GM21423 (cell line): ENCODE measurements at regions not wholly inside any gene's neighbourhood (a gene's known extent, or its start where the extent isn't known, plus 50 kb on each side); places are given as distances from the start of the nearest gene placed in this dataset.

ENCODE experiments used
- ATAC-seq: cut with Tn5 transposase; IDR thresholded peaks from one replicate; pipeline ENCODE4 v1.9.1; 2021; ENCODE audit warnings: mild to moderate bottlenecking, moderate library complexity; ENCODE audit not compliant: unreplicated experiment

DNA sequence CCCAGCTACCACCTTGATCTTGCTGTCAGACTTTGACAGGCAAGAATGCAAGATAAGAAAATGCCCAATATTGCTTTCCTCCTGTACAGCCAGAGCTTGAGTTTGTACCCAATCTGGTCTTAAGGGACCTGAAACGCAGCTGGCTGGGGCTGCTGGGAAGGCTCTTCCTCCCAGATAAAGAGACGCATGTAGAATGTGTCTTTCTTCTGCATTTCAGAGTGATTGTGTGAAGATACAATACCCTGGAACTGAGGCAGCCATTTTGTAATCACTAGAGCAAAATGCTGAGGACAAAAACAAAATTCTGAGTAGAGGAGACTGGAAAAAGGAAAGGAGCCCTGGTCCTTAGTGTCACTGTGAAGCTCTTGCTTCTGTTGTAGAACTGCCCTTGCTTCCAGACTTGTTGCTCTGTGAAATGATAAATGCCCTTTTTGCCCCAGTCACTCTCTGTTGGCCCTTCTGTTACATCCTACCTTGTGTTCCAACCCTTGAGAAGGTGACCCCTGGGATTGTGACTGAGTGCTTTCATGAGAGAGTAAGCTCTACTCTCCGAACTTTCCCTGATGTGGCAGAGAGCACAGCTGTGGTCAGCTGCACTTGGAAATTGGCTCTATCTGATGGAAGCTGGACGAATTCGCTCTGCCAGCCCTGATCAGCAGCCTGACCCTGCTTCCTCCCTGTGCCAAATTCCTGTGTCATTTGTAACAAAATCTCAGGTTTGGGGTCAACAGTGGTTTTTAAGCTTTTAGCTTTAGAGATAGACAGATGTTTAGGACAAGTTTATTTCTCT is 137.4 kb upstream of the RBMS1 start:
- ATAC-seq: no peak

DNA sequence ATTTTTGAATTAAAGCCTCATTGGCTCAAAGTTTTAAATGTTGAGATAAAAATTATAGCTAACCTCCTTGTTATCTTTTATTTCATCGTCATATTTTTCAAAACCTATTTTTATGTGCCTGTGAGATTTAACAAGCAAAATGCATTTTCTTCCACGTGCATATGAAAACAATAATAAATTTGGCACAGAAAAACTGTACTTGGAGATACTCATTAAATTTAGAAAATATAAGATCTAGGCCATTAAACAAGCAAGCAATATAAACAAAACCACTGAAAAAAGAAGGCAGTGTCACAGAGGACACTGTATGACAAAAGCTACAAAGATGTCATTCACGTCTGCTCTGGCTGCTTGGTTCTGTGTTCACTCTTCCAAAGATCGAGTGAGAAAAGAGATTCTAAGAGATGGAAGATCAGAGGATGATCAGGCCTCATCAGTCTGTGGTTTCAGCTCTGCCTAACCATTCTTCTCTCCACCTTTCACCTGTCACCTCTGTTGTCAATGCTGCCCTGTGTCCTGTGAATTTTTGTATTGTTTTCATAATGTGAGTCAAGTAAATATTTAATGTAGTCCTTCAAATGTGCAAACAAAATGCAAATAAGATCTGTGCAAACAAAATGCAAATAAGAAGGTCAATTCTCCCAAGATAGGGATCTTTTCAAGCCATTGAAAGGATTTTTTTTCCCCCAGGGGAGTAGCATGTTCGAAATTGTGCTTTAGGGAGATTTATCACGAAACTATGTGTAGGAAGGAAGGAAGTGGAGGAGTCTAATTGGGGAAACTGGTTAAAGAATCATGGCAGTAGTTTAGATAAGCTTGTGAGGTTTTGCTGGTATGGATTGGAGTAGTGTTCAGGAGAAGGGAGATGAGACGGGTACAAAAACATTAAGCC is 138.7 kb upstream of the RBMS1 start:
- ATAC-seq: no peak

DNA sequence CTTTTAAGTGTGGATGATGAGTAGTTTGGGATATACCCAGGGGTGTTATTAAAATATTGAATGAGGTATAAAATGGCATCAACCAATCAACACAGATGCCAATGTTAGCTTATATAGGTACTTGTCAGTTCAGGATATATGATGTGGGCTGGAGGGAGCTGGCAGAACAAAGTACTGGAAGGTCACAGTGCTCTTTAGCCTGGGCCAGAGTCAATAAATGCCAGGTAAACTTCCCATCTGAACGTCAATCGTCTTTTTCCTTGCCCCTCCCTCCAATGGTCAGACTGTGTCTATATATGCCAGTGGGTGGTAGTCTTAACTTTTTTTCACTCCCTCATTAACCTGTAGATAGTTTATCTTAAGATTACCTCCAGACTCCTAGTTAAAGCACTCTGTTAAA is 140.8 kb upstream of the RBMS1 start:
- ATAC-seq: no peak

DNA sequence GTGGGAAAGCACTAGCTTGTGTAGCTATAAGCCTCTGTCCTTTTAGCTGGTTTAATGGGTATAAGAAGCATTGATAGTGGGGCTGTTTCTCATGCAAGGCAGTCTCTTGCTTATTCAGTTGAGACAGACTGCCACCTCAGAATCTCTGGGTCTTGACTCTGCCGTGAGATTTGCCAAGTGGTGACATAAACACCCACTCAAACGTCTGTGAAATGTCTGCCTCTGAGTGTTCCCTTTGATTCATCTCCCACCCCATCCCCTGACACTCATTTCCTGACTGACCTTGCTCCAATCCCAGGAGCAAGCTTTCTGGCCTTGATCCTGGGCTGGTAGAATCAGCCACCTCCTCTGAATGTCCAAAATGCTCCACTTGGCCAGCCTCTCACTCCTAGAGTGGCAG is 141.9 kb upstream of the RBMS1 start:
- ATAC-seq: no peak

DNA sequence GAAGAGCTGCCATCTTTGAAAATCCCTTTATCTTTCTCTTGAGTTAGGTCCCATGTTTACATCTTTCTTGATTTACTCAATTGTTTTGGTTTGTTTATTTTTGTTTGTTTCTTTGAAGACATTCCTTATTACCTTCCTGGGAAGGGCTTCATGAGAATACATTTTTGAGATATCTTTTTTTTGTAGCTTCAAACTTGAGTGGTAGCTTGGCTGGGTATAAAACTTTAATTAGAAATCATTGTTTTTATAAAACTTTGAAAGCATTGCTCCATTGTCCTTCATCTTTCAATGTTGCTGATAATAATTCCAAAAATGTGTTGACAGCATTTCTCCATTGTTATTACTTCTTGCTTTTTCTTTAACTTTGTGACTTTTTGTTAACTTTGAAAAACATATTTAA is 145.9 kb upstream of the RBMS1 start:
- no peak for ATAC-seq

DNA sequence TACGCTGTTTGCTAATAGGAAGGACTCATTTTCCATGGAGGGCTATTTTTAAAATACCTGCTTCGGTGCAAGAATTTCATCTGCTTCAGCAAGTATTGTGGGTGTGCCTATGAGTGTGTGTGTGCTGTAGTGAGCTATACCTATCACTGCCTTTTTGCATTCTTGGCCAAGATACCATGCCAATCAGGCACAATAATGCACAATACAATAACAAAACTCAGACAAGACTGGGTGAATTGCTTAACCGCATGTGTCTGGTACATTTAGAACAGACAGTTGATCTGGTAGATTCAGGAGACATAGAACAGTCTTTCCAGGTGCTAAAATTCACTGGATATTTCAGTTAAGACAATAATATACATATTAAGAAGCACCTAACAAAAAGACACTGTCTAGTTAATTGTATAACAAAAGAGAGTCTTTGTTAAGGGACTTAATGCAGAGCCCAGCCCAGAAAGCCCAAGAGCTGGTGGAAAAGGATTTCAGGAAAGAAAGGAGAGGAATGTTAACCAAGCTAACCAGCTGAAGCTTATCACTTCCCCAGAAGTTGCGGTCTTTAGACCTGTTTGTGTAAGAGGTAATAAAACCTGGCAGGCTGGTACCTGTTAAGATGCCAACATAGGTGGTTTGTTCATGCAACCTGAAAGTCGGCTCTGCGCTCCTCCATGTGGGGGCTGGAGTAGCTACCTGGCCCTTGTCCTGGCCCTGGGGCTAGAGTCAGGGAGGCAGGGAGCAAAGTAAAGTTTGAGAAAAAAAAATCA is 153.3 kb upstream of the RBMS1 start:
- ATAC-seq: no peak

DNA sequence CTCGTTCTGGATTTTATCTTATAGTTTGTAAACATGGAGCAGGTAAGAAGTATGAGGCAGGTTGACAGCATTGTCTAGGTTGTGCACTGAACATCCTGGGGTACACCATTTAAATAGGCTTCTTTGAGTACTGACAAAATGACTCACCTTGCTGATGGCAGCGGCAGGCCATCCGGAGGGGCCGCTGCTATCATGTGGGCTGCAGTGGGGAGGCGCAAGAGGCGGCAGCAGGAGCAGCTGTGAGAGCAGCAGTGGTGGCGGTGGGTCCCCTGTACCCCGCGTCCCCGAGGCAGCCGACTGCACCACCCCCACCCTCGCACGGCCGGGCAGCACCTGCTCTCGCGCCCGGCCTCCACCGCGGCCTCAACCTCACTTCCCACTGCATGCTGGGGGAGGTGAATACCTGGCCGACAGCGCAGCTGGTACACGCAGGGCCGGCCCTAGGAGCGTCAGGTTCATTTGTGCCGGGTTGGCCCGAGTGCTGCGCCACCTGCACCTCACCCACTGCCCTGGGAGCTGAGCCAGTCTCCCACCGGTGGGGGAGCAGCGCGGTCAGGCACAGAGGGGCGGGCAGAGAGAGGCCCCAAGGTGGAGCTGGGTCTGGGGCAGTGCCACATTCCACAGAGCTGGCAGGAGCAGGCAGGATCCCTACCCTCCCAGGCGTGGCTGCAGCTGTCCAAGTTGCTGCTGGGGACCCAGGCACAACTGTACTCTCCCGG is 154.5 kb upstream of the RBMS1 start:
- ATAC-seq: no peak

DNA sequence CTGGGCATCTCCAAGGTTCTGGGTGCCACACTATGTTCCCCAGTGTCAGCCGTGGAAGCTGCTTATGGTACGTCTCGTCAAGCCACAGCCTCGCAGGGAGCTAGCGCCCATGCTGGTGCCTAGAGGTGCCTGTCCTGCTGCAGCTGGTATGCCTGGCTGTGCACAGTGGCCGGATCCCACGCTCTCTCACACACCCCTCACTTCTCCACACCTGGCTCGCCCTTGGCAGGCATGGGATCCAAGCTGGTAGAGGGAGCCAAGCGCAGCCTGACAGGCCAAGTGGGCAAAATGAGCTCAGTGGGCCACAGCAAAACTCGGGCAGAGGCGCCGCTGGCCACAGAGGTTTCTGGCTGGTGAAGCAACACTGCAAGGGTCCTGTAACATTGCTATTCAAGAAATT is 156.1 kb upstream of the RBMS1 start:
- ATAC-seq: no peak

DNA sequence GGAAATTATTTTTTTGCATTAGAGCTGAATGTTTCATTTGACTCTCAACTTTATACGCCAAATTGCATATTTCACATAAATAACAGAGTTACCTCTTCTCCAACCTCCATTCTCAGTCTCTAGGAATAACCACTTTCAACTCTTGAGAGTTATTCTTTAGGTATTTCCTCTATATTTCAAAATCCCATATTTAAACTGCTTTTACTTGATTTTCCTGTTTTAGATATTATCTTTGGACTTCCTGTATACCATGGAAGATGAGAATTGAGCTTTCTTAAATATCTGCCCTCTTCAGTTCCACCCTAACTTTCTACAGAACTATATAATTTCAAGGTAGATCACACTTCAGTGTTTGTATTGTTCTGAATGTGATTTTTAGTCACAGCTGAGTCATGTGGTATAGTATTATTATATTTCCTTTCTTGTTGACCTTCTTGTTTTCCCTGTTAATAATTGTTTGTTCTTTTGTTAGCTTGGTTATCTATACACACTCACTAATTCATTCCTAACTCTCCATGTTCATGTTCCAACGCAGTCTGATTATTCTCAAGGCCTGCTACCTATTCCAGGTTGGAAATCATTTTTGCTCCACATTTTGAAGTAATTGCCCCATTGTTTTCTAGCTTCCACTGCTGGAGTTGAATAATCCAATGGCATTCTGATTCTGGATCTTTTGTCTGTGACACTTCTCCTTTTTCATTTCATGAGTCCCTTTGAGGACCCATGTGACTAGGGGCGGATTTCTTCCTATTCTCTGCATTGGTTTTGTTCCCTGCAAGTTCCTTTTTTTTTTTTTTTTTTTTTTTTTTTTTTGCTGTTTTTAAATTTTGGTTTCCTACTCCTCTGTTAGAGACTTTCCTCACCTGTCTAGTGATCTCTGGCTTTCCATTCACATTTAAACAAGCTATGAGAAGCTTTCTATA is 156.8 kb upstream of the RBMS1 start:
- ATAC-seq: no peak

DNA sequence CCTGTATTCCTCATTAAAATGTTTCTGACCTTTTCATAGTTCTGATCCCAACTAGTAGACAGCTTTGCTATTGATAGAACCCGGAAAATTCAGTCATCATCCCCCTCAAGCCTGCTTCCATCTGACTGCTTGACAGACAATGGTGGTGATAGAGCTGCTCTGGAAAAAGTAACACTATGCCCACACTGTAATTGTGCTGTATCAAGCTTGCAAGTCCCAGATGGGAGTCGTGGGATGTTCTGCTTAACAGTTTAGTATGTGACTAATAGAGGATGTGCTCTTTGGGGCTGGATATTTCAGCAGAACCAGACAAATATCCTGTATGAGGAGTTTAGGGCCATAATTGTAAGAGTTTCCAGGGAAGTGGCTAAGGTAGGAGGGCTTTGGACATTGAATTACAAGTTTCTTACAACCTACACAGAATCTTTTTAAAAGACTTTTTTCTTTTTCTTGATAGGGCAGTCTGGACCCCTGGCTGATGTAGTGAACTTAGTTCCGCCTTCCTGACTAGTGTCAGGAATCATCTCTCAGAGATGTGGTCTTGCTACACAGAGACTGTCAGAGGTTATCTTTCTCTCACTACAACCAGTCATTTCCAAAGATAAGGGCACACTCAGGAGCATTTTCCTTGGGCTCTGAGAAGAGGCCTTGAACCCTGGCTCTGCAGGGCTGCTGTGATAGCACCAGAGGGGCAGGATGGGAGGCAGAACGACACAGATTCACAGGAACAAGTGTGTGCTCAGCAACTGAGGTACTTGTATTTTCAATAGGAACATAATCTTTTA is 158.0 kb upstream of the RBMS1 start:
- ATAC-seq: no peak

DNA sequence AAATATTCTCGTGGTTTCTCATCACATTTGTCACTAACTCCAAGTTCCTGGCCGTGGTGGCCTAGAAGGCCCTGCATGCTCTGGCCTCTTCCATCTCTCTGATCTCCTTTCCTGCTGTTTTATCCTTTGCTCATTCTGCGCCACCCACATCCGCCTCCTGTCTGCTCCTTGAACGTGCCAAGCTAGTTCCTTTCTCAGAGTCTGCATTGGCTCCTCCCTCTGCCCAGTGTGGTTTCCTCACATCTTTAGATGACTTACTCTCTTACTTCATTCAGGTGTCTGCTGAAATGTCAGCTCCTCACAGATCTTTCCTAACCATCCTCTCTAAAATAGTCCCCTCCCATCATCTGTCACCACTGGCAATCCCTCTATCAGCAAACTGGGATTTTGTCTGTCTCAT is 158.6 kb upstream of the RBMS1 start:
- ATAC-seq: peak; percentile 78

DNA sequence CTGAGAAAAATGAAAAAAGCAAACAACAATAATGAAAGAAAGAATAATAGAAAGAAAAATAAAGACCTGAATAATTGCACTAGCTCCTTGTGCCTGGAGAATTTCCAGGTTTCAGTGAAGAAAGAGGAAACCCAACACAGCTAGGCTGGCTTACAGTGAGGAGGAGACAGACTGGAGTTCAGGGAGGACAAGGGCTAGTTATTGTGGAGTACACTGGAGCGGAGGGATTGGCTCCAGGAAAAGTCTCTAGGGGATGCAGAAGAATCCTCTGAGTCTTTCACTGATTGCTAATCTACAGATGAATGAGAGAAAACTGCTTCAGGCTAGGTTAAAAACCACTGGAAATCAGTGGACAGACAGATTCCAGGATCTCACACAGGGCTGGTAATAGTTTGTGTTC is 163.6 kb upstream of the RBMS1 start:
- ATAC-seq: no peak

DNA sequence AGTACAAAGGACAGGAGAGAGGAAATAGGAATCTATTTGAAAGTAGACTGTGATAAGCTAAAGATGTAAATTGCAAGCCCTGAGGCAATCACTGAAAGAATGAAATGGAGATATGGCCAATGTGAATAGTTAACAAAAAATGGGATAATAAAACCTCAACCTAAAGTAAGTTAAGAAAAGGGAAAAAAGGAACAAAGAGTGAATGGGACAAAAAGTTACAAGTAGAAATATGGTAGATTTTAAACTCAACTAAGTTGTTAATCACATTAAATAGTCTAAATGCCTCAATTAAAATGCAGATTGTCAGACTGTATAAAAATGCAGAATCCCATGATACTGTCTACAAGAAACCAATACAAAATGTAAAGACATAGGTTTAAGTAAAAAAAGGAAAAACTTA is 165.2 kb upstream of the RBMS1 start:
- ATAC-seq: no peak

DNA sequence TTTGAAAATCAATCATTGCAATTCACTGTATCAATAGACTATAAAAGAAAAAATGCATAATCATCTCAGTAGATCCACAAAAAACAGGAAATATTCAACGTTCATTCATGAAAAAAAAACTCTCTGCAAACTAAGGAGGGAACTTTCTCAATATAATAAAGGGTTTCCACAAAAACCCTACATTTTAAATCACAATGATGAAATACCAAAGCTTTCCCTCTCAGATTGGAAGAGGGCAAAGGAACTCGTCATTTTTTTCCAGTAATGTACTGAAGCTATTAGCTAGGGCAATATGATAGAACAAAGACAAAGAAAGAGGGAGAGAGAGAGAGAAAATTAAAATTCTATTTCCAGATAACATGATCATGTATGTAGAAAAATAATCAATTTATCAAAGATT is 167.1 kb upstream of the RBMS1 start:
- no peak for ATAC-seq

DNA sequence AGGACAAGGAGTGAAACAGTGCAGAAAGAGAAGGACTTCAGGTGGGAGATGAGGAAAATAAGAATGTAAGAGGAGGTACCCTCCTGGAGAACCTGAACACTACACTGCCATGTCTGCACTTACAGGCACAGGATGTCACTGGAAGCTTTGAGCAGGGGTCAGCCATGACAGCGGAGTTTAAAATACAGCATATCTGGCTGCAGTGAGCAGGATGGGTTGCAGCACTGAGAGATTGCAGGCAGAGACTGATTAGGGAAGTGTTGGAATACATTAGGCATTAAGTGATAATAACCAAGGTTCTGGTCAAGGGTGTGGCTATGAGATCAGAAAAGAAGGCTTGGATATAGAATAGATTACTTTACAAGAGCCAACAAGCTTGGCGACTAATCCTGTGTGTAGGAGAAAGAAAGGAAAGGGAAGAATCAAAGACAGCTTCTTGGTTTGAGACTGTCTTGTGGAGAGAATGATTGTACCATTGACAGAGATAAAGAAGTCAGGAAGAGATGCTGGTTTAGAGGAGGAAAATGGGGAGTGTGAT is 171.1 kb upstream of the RBMS1 start:
- ATAC-seq: no peak

DNA sequence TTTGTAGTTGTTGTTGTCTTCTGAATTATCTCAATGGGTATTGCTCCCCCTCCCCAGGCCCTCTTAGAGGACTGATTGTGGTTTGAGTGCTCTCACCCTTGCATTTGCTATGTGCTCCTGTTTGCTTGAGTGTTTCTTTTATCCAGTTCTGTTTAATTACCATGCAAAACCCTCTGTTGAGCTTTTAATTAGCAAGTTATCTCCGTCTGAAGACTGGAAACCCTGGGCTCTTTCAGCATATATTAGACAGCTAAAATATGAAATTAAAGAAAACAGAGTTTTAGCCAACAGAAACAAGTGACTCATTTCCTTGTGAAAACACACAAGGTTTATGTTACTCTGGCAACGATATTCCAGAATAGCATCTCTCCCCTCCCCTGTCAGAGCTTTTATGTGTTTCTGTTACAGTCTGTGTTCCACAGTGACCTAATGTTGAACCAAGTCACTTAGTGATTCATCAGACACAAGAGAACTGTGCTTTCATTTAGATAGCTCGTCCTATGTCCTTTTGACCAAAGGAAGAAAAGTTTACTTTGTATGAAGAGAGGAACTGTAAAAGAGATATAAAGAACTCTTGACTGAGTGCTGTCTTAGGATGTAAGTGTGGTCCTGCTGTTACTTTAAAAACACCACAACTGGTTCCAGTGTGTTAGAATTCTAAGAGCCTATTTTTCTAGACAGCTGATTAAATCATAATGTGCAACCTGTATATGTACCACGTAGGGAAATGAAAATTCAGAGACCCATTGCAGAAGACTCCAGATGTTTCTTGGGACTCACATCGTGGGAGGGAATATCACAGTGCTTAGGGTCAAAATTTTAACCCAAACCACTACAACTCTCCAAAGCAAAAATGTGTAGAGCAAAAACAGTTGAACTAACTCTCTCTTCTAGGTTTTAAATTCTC is 172.8 kb upstream of the RBMS1 start:
- peak; percentile 81 for ATAC-seq

DNA sequence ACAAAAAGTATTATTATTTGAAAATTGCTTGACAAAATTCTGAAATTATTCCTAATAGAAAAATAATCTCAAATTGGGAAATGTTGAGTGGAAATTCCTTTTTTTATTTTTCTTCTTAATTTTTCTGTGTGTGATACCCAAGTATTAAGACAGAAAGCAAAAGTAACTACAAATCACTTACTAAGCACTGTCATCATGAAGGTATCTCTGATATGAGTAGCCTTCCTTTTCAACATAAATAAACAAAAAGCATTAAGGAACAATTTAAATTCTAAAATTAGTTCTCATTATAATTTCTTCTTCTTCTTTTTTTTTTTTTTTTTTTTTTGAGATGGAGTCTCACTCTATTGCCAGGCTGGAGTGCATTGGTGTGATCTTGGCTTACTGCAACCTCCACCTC is 174.2 kb upstream of the RBMS1 start:
- ATAC-seq: no peak

DNA sequence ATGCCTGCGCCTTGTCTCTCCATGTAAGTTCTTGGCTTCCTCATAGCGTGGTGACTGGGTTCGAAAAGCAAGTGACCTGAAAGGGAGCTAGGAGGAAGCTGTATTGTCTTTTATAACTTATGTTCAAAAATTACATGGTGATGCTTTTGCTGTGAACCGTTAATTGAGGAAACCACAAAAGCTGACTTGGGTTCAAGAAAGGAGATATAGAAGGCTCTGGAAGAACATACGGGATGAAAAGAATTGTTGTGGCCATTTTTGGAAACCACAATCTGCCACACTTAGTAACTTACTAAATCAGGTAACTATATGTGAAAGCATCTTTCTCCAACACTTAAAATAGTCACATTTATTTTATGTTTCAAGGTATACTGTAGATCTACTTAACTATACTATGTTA is 177.0 kb upstream of the RBMS1 start:
- ATAC-seq: no peak
